GM19467 (cell line): ENCODE measurements at regions not wholly inside any gene's neighbourhood (a gene's known extent, or its start where the extent isn't known, plus 50 kb on each side); places are given as distances from the start of the nearest gene placed in this dataset.
"Not testable (repeated sequence)": the region's sequence is repeated elsewhere in the genome, so short reads cannot be mapped to it uniquely, and the experiment has no call there.

Source experiments
- ATAC-seq: cut with Tn5 transposase; IDR thresholded peaks from one replicate; pipeline ENCODE4 v1.9.1; 2021; ENCODE audit warnings: mild to moderate bottlenecking, moderate library complexity; ENCODE audit not compliant: unreplicated experiment

- ATAC-seq: peak; percentile 76
Measured at GRCh38 chr3:153889905-153890334, 231.3 kb upstream of the ARHGEF26 start.

- ATAC-seq: no peak
Measured at GRCh38 chr3:153892126-153892525, 229.1 kb upstream of the ARHGEF26 start.

DNA sequence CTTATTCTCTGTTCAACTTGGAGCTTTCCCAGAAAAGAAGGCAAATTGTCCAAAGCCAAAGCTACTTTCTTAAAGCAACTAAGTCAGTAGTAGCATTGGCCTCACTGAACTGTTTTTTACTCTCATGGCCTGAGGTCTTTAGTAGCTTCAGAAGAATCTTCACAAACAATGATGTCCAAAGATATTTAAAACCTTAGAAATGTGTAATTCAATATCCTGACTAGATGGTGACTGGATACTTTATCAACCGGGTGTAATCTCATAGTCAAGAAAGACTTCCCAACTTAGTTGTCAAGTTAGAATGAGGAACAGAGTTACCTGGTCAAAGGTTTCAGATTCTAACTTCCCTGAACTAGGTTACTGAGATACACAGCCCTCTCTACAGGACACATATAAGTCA lies 226.3 kb upstream of the ARHGEF26 start:
- no peak for ATAC-seq

- no peak for ATAC-seq
Measured at GRCh38 chr3:153896197-153896596, 225.0 kb upstream of the ARHGEF26 start.

- peak; percentile 75 for ATAC-seq
Measured at GRCh38 chr3:153897025-153897723, 224.0 kb upstream of the ARHGEF26 start.

DNA sequence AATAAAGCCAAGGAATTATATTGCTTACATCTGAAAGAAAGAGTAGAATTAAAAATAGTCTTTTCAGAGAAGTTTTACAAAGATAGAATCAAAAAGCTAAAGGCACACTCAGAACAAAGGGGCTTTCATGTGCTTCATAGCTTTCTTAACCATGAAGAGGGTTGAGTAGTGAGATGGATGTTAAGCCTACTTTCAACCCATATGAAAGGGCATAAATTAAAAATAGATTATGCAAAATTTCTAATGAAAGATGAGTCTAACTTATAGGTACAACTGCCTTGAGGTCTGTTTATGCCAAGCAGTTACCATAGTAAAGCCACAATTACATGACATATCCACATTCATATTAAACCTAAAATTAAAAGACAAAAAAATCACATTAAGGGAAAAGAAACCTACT lies 223.3 kb upstream of the ARHGEF26 start:
- peak; percentile 77 for ATAC-seq

DNA sequence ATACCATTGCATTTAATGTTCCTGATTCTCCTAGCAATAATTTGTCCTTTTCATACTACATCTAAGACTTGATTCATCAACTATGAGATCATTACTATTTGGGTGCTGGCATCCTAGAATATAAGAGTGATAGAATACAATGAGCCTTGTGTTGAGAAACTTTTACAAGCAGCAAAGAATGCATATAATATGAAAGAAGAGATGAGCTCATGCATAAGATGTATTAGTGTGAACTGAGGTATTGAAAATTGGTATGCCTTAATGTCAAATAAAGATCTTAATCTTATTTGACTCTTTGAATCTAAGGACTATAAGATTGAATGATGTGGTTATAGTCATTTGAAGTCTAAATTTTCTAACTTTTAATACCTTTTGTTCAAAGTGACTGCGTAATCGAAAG lies 220.0 kb upstream of the ARHGEF26 start:
- ATAC-seq: no peak

DNA sequence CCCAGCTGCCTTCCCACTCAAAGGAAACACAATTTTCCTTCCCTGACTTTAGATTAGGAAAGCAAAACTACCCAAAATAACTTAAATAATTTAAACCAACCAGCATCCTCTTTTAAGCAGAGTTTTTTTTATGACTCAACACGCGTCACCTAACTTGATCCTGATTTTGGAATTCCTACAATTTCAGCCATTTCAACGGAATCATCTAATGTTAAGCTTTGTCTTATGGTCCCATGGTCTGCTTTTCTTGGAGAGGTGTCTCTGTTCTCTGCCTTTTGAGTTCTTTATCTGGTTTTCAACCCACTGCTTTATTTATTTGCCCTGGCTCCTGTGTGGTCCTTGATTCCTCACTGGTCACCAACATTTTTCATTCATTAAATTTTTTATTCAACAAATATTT lies 219.2 kb upstream of the ARHGEF26 start:
- ATAC-seq: no peak

- ATAC-seq: peak; percentile 71
Measured at GRCh38 chr3:153903430-153903829, 217.8 kb upstream of the ARHGEF26 start.

GRCh38 chr3:153906366-153906765 lies 214.8 kb upstream of the ARHGEF26 start:
- ATAC-seq: no peak

DNA sequence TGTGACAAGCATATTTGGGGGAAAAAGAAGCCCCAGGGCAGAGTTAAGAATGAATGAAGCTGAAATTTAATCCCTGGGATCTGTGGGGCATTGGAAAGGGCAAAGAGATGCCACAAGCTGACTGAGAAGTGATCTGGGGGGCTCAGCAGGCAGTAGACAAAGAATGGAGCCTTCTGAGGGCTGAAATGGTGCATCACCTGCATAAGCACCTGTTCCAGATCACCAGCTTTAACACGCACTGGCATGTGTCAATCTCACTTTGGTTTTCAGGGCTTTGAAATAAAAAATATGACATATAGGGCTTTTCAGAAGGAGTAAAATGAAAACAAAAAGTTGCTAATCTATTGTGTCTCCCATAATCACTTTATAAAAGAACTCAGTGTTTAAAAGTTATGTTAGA lies 210.8 kb upstream of the ARHGEF26 start:
- ATAC-seq: no peak

DNA sequence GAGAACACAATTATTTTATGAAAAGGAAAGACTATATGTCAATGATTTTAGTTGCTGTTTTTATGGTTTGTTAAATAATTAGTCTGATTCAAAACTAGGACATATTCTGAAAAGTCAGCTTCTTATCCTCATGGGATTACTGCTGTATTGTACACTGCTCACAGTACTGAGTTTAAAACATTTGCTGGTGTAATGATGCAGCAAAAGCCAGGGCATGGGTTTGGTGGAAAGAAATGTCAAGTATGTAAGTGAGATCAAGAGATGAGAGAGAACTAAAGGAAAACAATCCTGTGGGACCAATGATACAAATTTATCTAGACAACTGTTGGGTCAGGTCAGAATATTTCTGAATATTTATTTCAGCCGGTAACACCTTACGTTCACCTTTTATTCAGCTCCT lies 210.1 kb upstream of the ARHGEF26 start:
- no peak for ATAC-seq

GRCh38 chr3:153919773-153920172 lies 201.4 kb upstream of the ARHGEF26 start:
- no peak for ATAC-seq

- no peak for ATAC-seq
Measured at GRCh38 chr3:153921826-153922225, 199.4 kb upstream of the ARHGEF26 start.

GRCh38 chr3:153925841-153926514 lies 195.2 kb upstream of the ARHGEF26 start:
- no peak for ATAC-seq

GRCh38 chr3:153927107-153927506 lies 194.1 kb upstream of the ARHGEF26 start:
- ATAC-seq: peak; percentile 76

DNA sequence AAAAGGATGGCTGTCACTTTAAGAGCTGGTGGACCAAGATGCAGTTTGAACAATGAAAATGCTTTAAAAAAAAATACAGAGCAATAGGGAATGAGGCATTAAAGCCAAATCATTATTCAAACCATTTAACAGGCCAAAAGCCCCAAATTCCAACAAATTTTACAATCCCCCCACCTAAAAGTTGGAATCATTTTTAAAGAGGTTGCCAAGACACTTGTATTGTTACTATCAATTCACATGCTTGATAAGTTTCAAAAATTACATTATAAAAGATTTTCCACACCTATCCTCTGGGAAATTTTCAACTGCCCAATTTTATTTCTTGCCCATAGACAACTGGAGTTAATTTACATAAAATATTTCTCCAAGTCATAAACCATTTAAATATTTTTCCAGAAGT lies 192.3 kb upstream of the ARHGEF26 start:
- no peak for ATAC-seq

GRCh38 chr3:153933481-153933880 lies 187.7 kb upstream of the ARHGEF26 start:
- ATAC-seq: not testable (repeated sequence)

- no peak for ATAC-seq
Measured at GRCh38 chr3:153944084-153944483, 177.1 kb upstream of the ARHGEF26 start.

GRCh38 chr3:153951276-153951675 lies 169.9 kb upstream of the ARHGEF26 start:
- ATAC-seq: no peak

DNA sequence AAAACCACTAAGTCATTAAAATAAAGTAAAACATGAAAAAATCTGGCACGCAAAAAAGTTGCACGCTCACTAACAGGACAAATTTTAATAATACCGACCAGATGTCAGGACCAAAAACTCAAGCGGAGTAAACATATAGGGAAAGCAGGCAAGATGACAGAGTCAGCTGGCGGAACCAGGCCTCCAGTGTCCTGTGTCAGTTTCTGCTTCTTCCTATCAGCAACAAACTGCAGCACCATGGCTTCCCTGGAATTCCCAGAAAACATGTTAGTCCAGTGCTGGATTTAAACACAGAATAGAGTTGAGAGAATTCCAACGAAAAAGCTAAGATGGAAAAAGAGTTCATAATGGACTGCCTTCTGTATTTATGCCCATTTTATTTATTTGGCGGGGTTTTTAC lies 169.1 kb upstream of the ARHGEF26 start:
- ATAC-seq: no peak

DNA sequence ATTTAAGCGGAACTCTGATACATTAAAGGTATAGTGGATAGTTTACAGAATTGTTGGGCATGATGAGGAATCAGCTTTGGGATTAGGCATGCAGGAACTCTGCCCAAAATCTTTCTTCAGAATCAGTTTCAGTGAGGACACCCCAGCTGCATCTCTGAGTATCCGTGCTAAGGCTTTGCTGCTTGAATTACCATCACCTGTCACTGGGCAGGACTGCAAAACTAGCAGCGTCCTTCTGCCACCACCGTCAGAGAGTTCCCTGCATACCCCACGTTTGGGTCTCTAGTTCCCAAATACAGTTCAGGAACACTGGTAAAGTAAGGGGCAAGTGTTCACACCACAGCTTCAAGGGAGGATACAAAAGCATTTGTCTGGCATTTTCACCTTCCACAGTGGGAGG lies 164.6 kb upstream of the ARHGEF26 start:
- no peak for ATAC-seq

- ATAC-seq: no peak
Measured at GRCh38 chr3:153957421-153957820, 163.8 kb upstream of the ARHGEF26 start.
